GM18858 (cell line): ENCODE measurements at regions not wholly inside any gene's neighbourhood (a gene's known extent, or its start where the extent isn't known, plus 50 kb on each side); places are given as distances from the start of the nearest gene placed in this dataset.

Source experiments
- ATAC-seq: cut with Tn5 transposase; IDR thresholded peaks from one replicate; pipeline ENCODE4 v1.9.1; 2021; ENCODE audit not compliant: unreplicated experiment

DNA sequence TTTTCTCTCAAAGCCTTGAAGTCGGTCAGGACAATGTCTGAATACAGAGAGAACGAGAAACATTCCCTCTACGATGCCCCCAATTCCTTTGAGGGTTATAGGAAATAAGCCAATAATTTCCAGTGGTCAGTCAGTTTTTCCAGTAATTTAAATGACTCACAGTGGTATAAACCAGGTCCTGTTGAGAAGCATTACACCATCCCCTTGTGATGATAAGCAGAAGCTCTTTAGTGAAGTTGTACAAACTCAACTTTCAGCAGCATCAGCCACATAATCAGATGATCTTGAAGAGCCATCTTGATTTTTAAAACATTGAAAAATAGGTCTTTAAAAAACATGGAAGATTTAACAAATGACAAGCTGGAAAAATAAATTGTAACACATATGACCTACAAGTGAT is 173.9 kb upstream of the ZNF462 start:
- no peak for ATAC-seq

DNA sequence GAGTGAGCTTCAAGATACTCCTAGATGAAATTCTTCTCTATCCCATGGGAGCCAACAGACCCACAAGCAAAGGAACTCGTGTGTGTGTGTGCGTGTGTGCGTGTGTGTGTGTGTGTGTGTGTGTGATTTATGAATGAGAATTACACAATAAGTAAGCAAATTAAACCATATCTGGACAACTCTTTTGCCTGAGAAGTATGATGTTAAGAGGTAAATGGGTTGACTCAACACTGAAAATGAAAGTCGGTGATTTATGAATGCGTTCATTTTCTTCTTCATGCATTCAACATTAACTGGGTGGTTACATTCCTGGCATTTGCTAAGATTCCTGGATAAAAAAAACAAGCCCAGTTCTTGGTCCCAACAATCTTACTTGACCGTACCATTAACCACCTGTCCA is 171.3 kb upstream of the ZNF462 start:
- ATAC-seq: no peak

DNA sequence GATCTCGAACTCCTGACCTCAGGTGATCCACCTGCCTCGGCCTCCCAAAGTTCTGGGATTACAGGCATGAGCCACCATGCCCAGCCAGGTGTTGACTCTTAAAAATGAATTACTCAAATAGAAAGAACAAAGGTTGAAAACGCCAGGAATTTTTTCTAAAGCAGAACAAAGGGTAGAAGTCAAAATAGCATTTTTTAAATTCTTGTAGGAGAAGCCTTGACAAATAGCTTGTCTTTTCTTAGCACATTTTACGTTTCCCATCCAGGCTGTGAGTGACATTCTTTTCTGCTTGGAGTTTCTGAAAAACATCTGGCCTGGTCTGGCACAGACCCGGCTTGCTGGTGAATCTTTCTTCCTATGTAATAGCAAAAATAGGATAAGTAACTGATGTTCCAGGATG is 169.4 kb upstream of the ZNF462 start:
- ATAC-seq: no peak

DNA sequence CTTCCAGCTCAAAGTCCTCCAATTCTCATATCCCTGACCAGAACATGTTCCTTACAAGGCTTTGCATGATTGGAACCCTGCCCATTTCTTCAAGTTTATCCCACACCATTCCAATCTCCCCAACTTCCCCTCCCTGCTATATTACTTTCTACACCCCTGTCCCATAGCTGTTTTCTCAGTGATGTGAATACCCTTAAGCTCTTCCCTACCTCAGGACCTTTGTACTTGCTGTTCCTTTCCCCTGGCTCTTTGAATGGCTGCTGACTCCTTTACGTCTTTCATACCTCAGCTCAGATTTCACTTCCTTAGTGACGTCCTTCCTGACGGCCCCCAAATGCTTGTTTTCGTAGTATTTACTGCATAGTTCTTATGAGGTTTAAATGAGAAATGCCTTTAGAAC is 166.2 kb upstream of the ZNF462 start:
- no peak for ATAC-seq

DNA sequence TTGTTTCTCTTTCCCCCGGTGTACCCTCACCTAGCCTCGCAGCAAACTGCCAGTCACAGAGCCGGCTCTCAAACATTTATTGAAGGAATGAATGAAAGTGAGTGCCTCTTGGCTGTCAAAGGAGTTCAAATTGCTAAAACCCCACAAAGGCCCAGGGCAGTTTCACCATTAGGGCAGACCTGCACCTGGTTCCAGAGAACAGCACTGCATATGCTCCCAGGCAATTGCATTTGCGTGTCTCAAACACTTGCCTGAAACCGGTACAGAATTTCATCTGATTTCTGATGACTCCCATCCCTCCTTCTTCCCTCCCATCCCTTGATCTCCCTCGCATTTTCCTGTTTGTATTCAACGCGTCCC is 165.6 kb upstream of the ZNF462 start:
- ATAC-seq: no peak

DNA sequence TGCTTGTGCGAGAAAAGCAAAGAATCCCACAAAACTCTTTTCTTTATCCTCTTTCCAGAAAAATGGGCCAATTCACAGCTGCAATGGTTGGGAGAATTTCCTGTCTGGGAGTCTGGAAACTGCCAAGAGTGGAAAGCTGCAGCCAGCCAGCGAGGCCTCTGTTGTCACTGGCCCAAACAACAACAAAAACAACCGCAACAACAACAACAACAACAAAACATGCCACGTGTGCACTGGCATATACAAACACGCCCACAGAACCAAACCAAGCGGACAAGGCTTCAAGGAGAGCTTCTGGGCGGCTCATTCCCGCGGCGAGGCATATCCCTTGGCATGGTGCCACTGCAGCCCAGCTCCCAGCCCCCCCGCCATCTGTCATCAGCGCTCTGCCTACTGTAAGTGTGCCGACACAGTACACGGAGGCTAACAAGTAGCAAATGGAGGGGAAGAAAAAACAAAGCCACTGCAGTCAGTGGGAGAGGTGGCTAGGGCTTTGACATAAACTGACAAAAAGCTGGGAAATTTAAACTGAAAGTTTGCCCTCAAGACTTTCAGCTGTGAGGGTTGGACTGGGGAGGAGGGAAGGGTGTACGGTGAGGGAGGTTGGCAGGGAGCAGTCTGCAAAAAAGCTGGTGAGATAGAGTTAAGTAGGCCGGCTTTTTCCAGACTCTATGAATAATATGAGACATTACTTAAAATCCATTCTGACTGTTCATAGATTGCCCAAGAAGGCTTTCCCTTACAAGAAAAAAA is 165.0 kb upstream of the ZNF462 start:
- ATAC-seq: no peak

DNA sequence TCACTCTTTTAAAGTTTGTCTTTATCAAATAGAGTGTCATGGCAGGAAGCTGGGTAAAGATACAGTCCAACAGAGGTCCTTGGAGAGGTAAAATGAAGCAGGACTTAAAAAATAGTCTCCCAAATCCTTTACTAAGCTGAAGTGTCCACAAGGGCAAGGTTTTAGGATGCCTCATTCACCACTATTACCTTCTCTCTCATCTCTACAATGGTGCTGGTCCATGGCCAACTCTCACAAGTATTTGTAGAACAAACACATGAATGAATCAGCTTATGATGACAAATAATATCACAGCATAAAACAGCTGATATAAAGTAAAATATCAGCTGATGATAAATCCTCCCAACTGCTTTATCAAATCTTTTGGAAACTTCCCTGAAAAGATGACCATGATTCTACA is 162.3 kb upstream of the ZNF462 start:
- ATAC-seq: no peak

DNA sequence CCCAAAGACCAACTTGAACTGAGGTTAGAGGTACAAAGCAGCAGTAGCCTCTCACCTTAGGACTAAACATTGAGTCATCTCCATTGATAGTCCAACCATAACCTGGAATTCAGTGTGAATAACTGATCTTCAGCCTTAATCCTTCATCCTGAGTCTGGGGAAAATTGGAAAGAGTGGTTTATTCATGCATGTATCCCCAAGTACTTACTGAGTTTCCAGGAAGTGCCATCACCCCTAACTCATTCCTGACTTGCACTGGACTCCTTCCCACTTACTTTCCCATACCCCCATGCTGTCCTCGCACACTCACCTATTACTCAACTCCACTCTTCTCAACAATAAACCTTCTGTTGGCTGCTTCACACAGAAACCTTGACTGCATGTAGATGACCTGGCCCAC is 161.4 kb upstream of the ZNF462 start:
- no peak for ATAC-seq

DNA sequence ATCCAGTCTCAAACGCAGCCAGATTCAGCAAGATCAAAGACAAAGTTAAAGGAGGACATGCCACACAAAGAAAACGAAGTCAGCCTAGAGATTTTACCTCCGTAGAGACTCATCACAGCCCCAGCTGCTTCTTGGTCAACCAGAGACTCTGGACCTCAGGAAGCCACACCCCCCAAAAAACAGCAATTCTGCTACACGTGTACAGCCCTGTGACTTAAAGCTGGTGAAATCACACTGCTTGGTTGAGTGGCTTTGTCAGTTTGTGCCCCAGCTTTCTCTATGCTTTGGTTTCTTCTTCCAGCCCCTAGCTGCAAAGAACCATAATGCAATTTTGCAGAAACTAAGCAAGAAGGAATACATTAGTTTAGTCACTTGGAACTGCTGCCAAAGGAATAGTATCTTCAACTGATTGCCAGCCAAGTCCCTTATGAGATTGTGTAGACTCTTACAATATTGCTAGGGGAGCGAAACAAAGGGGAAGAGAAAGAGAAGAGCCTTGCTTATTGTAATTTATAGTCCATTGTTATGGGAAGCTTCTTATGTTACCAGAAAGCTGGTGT is 158.8 kb upstream of the ZNF462 start:
- ATAC-seq: no peak

DNA sequence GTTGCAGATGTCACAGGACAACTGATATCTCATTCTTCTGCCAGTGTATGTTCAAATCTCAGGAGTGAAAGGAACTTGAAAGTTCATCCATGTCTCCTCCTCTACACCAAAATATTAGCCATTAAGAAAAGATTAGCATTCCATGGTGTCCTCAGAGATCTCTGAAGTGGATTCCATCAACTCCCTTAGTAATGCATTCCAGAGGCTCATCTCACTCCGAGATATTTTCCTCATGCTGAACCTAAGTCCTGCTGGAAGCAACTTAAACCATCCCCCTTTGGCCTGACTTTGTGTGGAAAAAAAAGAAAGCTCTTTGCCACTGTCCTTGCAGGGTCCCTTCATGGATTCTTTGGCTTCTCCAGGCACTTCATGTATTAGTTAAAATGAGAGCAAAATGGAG is 155.7 kb upstream of the ZNF462 start:
- no peak for ATAC-seq

DNA sequence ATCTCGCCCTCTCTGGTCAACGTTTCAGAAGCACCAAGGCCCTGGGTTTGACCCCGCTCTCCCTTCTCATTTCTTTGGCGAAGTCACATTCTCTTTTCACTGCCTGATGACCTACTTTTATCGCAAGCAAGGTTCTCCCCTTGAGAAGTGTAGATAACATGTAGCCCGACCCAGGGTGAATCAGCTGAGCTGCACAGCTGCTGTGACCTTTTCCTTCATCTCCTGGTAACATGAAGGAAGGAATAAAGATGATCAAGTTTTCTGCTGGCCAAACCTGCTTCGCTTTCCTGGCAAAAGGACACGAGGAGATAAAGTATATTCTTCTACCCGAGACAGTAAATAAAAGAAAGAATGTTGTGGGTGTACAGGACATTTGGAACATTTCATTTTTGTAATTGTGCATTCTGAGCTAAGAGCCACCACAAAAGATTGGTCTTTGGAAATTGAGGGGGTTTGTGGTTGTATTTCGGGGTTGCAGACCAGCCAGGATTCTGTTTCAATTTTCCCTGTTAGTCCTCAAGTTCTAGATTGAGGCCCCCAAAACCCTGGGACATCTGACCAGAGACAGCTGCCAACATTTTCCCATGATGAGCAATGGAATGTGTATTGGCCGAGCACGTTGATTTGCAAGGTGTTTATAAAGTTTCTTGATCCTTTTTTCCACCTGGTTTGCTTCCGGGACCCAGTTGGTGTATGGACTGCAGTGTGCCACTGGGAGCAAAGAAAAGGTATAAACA is 155.1 kb upstream of the ZNF462 start:
- no peak for ATAC-seq

DNA sequence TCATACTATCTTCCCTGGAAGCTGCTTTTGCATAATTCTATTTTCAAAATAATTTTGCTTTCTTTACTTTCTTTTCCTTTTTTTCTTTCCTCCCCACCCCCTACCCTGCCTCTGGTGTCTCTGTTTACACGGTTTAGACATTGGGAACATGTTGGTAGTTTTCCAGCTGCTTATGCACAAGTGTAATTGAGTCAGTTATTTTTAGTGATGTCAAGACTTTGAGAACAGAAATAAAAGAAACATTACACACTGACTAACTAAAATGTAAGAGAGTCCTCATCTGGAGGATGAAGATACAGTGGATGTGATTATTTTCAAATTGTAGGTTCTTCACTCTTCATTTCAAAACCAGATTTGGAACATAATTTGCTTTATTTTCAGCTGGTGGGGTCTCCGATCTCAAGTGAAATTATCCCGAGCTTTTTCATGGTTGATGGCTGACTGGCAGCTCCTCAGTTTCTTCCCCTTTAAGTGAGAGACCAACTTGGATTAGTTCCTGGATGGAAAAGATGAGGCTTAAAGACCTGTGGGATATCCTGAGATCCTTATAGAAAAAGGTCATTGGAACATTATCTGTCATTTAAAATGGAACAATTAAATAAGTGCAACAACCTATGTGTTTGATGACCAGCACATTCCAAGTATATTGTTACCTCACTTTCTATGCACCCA is 154.4 kb upstream of the ZNF462 start:
- ATAC-seq: no peak

DNA sequence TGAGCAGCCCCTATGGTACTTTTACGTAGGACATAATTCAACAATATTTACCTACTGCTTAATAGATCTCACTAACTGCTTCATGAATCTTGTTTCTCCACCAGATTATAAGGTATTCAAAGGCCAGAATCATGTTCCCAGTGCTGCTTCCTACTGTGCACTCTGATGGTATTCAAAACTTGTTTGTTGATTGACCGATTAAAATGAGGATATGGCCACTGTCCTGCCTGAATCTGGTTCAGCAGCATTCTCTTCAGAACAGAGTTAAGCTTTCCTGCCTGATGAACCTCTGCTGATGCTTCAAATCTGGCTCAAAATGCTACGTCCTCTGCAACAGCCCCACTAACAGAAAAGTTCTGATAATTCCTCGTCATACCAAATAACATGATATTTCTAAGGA is 150.7 kb upstream of the ZNF462 start:
- no peak for ATAC-seq

DNA sequence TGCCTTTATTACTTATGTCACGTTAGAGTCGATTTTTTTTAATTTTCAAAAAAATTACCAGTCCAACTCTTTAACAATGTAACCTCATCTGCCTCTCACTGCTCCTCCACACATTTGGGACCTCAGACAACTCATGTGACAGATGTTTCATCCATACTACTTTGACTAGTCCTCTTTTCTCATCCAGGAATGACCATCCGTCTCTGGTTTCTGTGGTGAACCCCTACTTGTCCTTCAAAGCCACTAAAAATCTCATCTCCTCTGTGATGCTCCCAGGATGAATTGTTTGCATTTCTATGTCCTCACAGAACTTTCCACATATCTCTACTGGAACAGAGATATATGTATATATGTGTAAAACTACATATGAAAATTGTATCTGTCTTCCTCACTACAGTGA is 149.8 kb upstream of the ZNF462 start:
- ATAC-seq: no peak

DNA sequence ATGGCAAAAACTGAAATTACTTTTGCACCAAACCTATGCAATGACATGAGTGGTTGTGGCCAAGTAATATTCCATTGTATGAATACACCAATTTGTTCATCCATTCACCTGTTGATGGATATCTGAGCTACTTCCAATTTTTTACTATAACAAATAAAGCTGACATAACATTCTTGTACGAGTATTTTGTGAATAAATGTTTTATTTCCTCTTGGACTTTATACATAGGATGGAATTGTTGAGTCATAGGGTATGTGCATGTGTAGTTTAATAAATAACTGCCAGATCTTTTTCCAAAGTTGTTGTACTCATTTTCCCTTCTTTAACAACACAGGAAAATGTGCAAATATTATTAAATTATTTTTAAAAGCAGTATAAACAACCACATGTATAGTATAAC is 146.1 kb upstream of the ZNF462 start:
- ATAC-seq: no peak

DNA sequence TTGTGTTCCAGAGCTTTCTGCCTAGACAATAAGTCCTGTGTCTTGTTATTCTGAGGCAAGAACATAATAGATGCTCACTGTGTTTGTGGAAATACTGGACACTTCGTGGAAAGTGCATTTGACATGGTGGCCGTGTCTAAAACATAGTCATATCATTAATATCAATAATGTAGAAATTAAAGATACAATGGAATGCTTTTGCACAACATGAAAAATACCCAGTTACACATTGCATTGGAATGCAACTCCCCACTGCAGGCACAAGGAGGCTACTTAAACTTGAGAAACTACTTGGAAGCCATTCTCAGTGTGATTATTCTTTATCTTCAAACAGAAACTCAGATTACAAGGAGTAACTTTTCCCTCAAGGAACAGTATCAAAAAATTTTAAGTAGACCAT is 145.3 kb upstream of the ZNF462 start:
- ATAC-seq: no peak

DNA sequence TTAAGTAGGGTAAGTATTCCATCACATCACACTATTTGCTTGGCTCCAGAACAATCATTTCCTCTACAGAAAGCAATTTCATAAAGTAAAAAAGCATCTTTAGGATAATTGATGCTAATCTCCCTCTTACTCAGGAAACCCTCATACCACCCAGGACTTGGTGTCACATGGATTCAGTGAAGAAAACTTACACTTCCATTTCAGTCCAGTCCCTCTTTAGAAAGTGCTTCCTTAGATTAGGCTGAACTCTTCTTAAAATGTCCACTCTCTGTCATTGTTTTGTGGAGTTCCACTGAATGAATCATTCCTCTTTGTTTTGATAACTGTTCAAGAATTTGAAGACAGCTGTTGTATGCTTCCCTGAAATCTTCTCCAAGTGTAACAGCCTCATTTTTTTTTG is 144.0 kb upstream of the ZNF462 start:
- ATAC-seq: no peak

DNA sequence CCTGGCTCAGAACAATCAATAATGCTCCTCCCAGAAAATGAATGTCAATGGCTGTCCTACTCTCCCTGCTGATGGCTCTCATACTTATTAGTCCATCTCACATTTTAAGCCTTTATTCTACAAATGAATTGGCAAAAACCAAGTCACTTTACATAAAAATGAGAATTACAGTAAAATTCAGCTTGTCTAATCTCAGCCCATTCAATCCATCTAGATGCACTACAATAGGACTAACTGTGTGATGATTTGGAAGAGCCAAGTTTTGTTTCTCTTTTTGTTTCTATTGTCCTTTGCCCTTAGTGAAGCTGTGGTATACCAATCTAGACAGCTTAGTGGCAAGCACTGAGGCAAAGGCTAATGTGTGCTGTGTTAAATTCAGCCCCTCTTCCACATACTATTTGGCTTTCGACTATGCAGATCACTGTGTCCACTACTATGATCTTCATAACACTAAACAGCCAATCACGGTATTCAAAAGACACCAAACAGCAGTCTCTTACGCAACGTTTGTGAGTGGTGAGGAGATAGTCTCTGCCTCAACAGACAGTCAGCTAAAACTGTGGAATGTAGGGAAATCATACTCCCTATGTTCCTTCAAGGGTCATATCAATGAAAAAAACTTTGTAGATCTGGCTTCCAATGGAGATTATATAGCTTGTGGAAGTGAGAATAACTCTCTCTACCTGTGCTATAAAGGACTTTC is 140.8 kb upstream of the ZNF462 start:
- no peak for ATAC-seq

DNA sequence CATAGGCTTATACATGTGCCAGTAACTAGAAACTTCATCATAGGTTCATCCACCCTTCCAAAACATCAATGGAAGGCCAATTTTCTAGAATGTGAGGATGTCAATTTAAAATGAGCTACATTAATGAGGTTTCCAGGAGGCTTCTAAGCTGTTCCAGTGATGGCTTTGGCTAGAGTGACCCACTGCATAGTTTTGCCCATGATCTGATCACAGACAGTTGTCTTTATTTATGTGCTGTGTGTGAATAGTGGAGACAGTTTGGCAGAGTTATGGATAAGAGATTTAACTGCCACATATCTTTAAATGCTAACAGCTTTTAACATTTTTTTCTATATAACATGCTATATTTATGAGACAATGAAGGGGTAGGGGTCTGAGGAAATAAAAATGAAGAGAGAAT is 139.0 kb upstream of the ZNF462 start:
- no peak for ATAC-seq

DNA sequence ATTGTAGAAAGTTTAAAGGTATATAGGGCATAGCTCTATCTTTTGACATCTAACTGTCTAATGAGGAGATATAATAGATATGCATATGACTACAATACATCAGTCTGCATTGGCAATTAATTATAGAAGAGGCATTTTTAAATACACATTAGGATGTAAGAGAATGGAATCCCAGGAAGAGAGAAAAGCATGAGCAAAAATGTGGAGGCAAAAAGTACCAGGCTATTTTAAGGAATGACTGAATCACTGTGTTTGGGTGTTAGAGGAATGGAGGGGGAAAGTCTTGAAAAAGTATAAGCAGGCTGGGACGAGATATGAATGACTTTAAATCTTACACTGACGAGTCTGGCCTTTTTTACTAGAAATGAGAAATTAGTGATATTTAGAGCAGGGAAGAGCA is 138.4 kb upstream of the ZNF462 start:
- ATAC-seq: no peak

DNA sequence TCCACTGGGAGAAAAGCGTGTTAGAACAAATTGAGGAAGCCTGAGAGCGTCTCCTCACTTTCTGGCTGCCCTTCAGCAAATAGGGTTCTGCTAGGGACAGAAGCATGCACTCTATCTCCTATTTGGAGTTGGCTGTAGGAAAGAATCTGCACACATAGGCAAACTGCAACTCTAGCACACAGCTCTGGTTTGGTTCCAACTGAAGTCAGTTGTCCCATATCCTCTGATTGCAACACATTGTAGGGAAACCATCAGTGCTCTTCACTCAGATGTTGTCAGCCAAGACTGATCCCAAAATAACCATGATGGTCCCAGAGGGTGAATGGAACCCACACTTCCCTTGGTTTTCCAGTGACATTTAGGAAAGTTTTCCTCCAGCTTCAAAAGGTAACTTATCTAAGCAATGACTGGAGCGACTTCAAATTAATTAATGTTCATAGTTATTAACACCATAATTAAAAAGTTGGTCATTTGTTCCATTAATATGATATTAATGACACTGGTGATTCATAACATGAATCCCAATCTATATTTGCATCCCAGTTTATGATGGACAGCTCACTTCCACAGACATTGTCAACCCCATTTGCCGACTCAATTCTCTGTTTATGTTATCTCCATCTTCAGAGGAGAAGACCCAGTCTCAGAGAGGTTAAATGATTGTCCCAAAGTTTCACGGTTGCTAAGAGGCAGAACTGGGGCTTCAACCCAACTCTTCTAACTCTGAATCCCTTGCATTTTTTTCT is 136.7 kb upstream of the ZNF462 start:
- no peak for ATAC-seq
